WTC11 (cell line): ENCODE measurements at regions not wholly inside any gene's neighbourhood (a gene's known extent, or its start where the extent isn't known, plus 50 kb on each side); places are given as distances from the start of the nearest gene placed in this dataset.

ENCODE experiments used
- CTCF ChIP-seq: fragments of 200-600 bp; IDR thresholded peaks from 2 replicates; pipeline ENCODE4 v1.8.0; 2022; ENCODE audit warnings: antibody characterized with exemption
- FOXK1 ChIP-seq: sonication (generic); formaldehyde crosslinking; IDR thresholded peaks from 2 replicates; pipeline ENCODE4 v1.8.0; 2022; ENCODE audit warnings: mild to moderate bottlenecking, moderate library complexity, missing genetic modification reagents
- SP1 ChIP-seq: sonication (generic); formaldehyde crosslinking; conservative IDR thresholded peaks from 2 replicates; pipeline ENCODE4 v1.8.1; 2022; ENCODE audit warnings: missing genetic modification reagents

GRCh38 chr3:144516589-144516988, 545.0 kb downstream of the DIPK2A start:
- TF ChIP-seq FOXK1 (CRISPR knock-in tag), result no peak
- no peak for TF ChIP-seq CTCF
- TF ChIP-seq SP1 (CRISPR knock-in tag), result no peak
